Right hindlimb (tissue), 1 donor: ENCODE measurements at regions not wholly inside any gene's neighbourhood (a gene's known extent, or its start where the extent isn't known, plus 50 kb on each side); places are given as distances from the start of the nearest gene placed in this dataset.

Experiments used
- DNase-seq: peaks from one replicate; pipeline ENCODE4 v3.0.0-alpha.2; 2018

- DNase-seq = no peak
Observed at GRCh38 chr7:136229790-136230189, 252.6 kb upstream of the MTPN start.

GRCh38 chr7:136228171-136228570, 251.0 kb upstream of the MTPN start:
- no peak for DNase-seq

- DNase-seq = no peak
Observed at GRCh38 chr7:136214356-136214755, 237.2 kb upstream of the MTPN start.

- no peak for DNase-seq
Observed at GRCh38 chr7:136213012-136213411, 235.9 kb upstream of the MTPN start.

- no peak for DNase-seq
Observed at GRCh38 chr7:136210664-136211063, 233.5 kb upstream of the MTPN start.

GRCh38 chr7:136210079-136210478, 232.9 kb upstream of the MTPN start:
- DNase-seq = no peak

- DNase-seq = no peak
Observed at GRCh38 chr7:136205956-136206355, 228.8 kb upstream of the MTPN start.

- DNase-seq = no peak
Observed at GRCh38 chr7:136198168-136198567, 221.0 kb upstream of the MTPN start.

- no peak for DNase-seq
Observed at GRCh38 chr7:136194878-136195277, 217.7 kb upstream of the MTPN start.

- DNase-seq = no peak
Observed at GRCh38 chr7:136193940-136194339, 216.8 kb upstream of the MTPN start.

GRCh38 chr7:136189506-136189998, 212.4 kb upstream of the MTPN start:
- no peak for DNase-seq

- DNase-seq = no peak
Observed at GRCh38 chr7:136186281-136186680, 209.1 kb upstream of the MTPN start.

- DNase-seq = no peak
Observed at GRCh38 chr7:136184719-136185118, 207.6 kb upstream of the MTPN start.

GRCh38 chr7:136183981-136184380, 206.8 kb upstream of the MTPN start:
- DNase-seq = no peak

- DNase-seq = no peak
Observed at GRCh38 chr7:136180984-136181383, 203.8 kb upstream of the MTPN start.

GRCh38 chr7:136179851-136180721, 202.9 kb upstream of the MTPN start:
- no peak for DNase-seq

GRCh38 chr7:136179154-136179553, 202.0 kb upstream of the MTPN start:
- DNase-seq = no peak

GRCh38 chr7:136174477-136175125, 197.4 kb upstream of the MTPN start:
- no peak for DNase-seq

GRCh38 chr7:136173874-136174273, 196.7 kb upstream of the MTPN start:
- no peak for DNase-seq

GRCh38 chr7:136171233-136171632, 194.1 kb upstream of the MTPN start:
- no peak for DNase-seq

- DNase-seq = no peak
Observed at GRCh38 chr7:136168821-136169220, 191.7 kb upstream of the MTPN start.

- DNase-seq = no peak
Observed at GRCh38 chr7:136167991-136168390, 190.8 kb upstream of the MTPN start.

- DNase-seq = no peak
Observed at GRCh38 chr7:136166521-136166920, 189.4 kb upstream of the MTPN start.

- DNase-seq = no peak
Observed at GRCh38 chr7:136163340-136163801, 186.2 kb upstream of the MTPN start.
